Natural killer cell (primary cell): ENCODE measurements at regions not wholly inside any gene's neighbourhood (a gene's known extent, or its start where the extent isn't known, plus 50 kb on each side); places are given as distances from the start of the nearest gene placed in this dataset.

ENCODE experiments used
- ATAC-seq, 3 donors: fragments of 150-1000 bp in 2 of 3; fragments of 200-7000 bp in 1 of 3; cut with Tn5 transposase; 1 replicate in 1 of 3; 2 replicates in 2 of 3; pipeline ENCODE4 v1.10.0; 2021; ENCODE audit warnings: mild to moderate bottlenecking in 2 of 3, moderate library complexity in 2 of 3
- DNase-seq, 2 donors: peaks; one replicate each; pipeline versions ENCODE4 v3.0.0 to v3.0.0-alpha.2; 2013 to 2021; ENCODE audit warnings: mixed read lengths in 1 of 2
- H3K27ac ChIP-seq: one replicate; pipeline ENCODE4 v1.5.1; 2013; ENCODE audit warnings: mild to moderate bottlenecking, low read length
- H3K27me3 ChIP-seq: one replicate; pipeline ENCODE4 v1.6.1; 2013; ENCODE audit warnings: low read length; ENCODE audit not compliant: control insufficient read depth, insufficient read depth
- H3K36me3 ChIP-seq: one replicate; pipeline ENCODE4 v1.6.1; 2013; ENCODE audit warnings: low read length; ENCODE audit not compliant: control insufficient read depth, insufficient read depth
- H3K4me1 ChIP-seq: one replicate; pipeline ENCODE4 v1.6.1; 2013; ENCODE audit warnings: low read length; ENCODE audit not compliant: control insufficient read depth, insufficient read depth
- H3K4me3 ChIP-seq: one replicate; pipeline ENCODE4 v1.5.1; 2013; ENCODE audit warnings: low read length
- H3K9me3 ChIP-seq: one replicate; pipeline ENCODE4 v1.6.1; 2013; ENCODE audit warnings: low read length; ENCODE audit not compliant: control insufficient read depth, insufficient read depth
- H3K27ac Mint-ChIP-seq, 2 donors: one replicate each; pipeline ENCODE4 v1.8.0; 2022; ENCODE audit warnings: mild to moderate bottlenecking in 2 of 2, mixed read lengths in 2 of 2, moderate library complexity in 1 of 2
- H3K27me3 Mint-ChIP-seq, 2 donors: one replicate each; pipeline ENCODE4 v1.8.0; 2022; ENCODE audit warnings: low read depth in 2 of 2, mixed read lengths in 2 of 2
- H3K36me3 Mint-ChIP-seq: one replicate; pipeline ENCODE4 v1.8.0; 2022; ENCODE audit warnings: mixed read lengths
- H3K4me1 Mint-ChIP-seq, 2 donors: one replicate each; pipeline ENCODE4 v1.8.0; 2022; ENCODE audit warnings: mixed read lengths in 2 of 2
- H3K4me3 Mint-ChIP-seq: one replicate; pipeline ENCODE4 v1.8.0; 2022; ENCODE audit warnings: mild to moderate bottlenecking, moderate library complexity, mixed read lengths
- H3K9me3 Mint-ChIP-seq, 2 donors: one replicate each; pipeline ENCODE4 v1.8.0; 2022; ENCODE audit warnings: mixed read lengths in 2 of 2
- WGBS: methylation state at CpG from one replicate; pipeline ENCODE4 v1.1.7; 2013; ENCODE audit warnings: missing lambda C conversion rate; ENCODE audit not compliant: insufficient coverage; 5-methylcytosine and 5-hydroxymethylcytosine counted together
- intact Hi-C: fragments of 100-400 bp; cut with micrococcal nuclease; formaldehyde crosslinking; loops from one replicate; pipeline ENCODE4 v1.14.2; 2022
- TF ChIP-seq, protein P1 (sequence below): fragments of 200-600 bp; IDR thresholded peaks from one replicate; pipeline ENCODE4 v1.8.0; 2022; ENCODE audit warnings: antibody characterized with exemption

- Mint-ChIP-seq H3K27me3 (peaks cover 5 to 8% of the 10 kb centered on the region in 2 donors), H3K4me3 (no peak overlapping the region), H3K9me3 (no peaks in the 10 kb centered on the region), H3K36me3 (no peaks in the 10 kb centered on the region), H3K27ac (no peak overlapping the region), H3K4me1 (peaks cover 29 to 31% of the 10 kb centered on the region in 2 donors)
- 80% methylated on average over 13 of the region's 13 CpGs for WGBS
- TF ChIP-seq, protein P1, sequence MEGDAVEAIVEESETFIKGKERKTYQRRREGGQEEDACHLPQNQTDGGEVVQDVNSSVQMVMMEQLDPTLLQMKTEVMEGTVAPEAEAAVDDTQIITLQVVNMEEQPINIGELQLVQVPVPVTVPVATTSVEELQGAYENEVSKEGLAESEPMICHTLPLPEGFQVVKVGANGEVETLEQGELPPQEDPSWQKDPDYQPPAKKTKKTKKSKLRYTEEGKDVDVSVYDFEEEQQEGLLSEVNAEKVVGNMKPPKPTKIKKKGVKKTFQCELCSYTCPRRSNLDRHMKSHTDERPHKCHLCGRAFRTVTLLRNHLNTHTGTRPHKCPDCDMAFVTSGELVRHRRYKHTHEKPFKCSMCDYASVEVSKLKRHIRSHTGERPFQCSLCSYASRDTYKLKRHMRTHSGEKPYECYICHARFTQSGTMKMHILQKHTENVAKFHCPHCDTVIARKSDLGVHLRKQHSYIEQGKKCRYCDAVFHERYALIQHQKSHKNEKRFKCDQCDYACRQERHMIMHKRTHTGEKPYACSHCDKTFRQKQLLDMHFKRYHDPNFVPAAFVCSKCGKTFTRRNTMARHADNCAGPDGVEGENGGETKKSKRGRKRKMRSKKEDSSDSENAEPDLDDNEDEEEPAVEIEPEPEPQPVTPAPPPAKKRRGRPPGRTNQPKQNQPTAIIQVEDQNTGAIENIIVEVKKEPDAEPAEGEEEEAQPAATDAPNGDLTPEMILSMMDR: no peak
- H3K4me3 ChIP-seq: no peak overlapping the region
- H3K36me3 ChIP-seq: no peaks in the 10 kb centered on the region
- no peaks in the 10 kb centered on the region for H3K9me3 ChIP-seq
- H3K4me1 ChIP-seq: peaks cover 11% of the 10 kb centered on the region
- H3K27me3 ChIP-seq: no peaks in the 10 kb centered on the region
- intact Hi-C loops: no loop called here
- DNase-seq: no peak
- no peak for ATAC-seq
- H3K27ac ChIP-seq: no peak overlapping the region
These were observed 147.2 kb upstream of the ZNF507 start for GRCh38 chr19:32197896-32198882.

- H3K4me3 Mint-ChIP-seq: no peak overlapping the region
- WGBS: 91% methylated on average over 10 of the region's 10 CpGs
- intact Hi-C loops: no loop called here
- H3K4me1 Mint-ChIP-seq: peaks cover 29 to 31% of the 10 kb centered on the region in 2 donors
- TF ChIP-seq, protein P1: no peak
- H3K27me3 Mint-ChIP-seq: no peaks in the 10 kb centered on the region
- DNase-seq (no peak), ATAC-seq (no peak)
- Histone ChIP-seq H3K4me1 (peaks cover 11% of the 10 kb centered on the region), H3K27ac (no peak overlapping the region), H3K4me3 (no peak overlapping the region), H3K27me3 (no peaks in the 10 kb centered on the region), H3K36me3 (no peaks in the 10 kb centered on the region), H3K9me3 (no peaks in the 10 kb centered on the region)
- no peaks in the 10 kb centered on the region for H3K9me3 Mint-ChIP-seq
- H3K27ac Mint-ChIP-seq: no peak overlapping the region
- no peaks in the 10 kb centered on the region for H3K36me3 Mint-ChIP-seq
These were observed 145.8 kb upstream of the ZNF507 start for GRCh38 chr19:32199501-32200040.

DNA sequence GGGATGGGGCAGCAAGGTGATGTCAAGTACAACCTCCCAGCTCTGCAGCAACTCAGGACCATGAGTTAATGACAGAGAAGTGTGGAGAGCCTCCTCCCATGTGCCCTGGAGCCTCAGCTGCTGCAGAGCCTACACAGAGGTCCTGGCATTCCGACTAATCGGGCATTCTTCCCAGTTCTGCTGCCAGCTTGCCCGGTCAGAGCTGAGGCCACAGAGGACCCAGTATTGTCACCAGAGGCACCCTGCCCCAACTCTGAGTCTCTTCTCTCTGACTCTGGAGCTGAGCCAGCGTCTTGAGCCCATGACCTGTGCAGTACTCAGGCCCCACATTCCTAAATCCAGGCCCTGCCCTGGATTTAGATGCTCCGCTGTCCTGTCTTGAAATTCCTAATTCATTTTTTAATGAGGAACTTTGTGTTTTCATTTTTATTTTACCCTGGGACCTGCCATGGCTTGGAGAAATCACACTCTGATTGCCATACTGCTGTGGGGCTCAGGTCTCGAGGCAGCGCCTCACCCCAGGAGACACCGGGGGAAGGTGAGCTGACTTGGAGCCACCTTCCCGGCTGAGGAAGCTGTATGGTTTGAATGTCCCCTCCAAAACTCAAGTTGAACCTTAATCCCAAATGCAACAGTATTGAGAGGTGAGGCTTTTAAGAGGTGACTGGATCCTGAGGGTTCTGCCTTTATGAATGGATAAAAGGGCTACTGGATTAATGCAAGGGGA lies 144.9 kb upstream of the ZNF507 start:
- peak overlapping the region; percentile 22 for H3K4me3 Mint-ChIP-seq
- H3K9me3 ChIP-seq: no peaks in the 10 kb centered on the region
- no peaks in the 10 kb centered on the region for H3K27me3 Mint-ChIP-seq
- no peak overlapping the region for H3K27ac Mint-ChIP-seq
- no peak overlapping the region for H3K27ac ChIP-seq
- no peaks in the 10 kb centered on the region for H3K36me3 ChIP-seq
- peaks cover 11% of the 10 kb centered on the region for H3K4me1 ChIP-seq
- DNase-seq (no peak), ATAC-seq (no peak)
- no peaks in the 10 kb centered on the region for H3K36me3 Mint-ChIP-seq
- no peak overlapping the region for H3K4me3 ChIP-seq
- intact Hi-C loops: no loop called here
- TF ChIP-seq, protein P1: no peak
- H3K27me3 ChIP-seq: no peaks in the 10 kb centered on the region
- 95% methylated on average over 9 of the region's 9 CpGs for WGBS
- H3K9me3 Mint-ChIP-seq: no peaks in the 10 kb centered on the region
- peaks cover 29 to 31% of the 10 kb centered on the region in 2 donors for H3K4me1 Mint-ChIP-seq
